ENCODE measurements at regions not wholly inside any gene's neighbourhood (a gene's known extent, or its start where the extent isn't known, plus 50 kb on each side); places are given as distances from the start of the nearest gene placed in this dataset.

- TF ChIP-seq, protein P1, sequence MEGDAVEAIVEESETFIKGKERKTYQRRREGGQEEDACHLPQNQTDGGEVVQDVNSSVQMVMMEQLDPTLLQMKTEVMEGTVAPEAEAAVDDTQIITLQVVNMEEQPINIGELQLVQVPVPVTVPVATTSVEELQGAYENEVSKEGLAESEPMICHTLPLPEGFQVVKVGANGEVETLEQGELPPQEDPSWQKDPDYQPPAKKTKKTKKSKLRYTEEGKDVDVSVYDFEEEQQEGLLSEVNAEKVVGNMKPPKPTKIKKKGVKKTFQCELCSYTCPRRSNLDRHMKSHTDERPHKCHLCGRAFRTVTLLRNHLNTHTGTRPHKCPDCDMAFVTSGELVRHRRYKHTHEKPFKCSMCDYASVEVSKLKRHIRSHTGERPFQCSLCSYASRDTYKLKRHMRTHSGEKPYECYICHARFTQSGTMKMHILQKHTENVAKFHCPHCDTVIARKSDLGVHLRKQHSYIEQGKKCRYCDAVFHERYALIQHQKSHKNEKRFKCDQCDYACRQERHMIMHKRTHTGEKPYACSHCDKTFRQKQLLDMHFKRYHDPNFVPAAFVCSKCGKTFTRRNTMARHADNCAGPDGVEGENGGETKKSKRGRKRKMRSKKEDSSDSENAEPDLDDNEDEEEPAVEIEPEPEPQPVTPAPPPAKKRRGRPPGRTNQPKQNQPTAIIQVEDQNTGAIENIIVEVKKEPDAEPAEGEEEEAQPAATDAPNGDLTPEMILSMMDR (conservative IDR thresholded peaks at IDR 0.05; ENCODE audit: low read length): no peak
- no peak for TF ChIP-seq EZH2phosphoT487 (IDR thresholded peaks at IDR 0.05; ENCODE audit: borderline replicate concordance)
These were observed 336.3 kb upstream of the MAGI2 start for GRCh38 chr7:79789584-79790345.
